CD4-positive, alpha-beta T cell (primary cell): ENCODE measurements at regions not wholly inside any gene's neighbourhood (a gene's known extent, or its start where the extent isn't known, plus 50 kb on each side); places are given as distances from the start of the nearest gene placed in this dataset.

ENCODE experiments used
- ATAC-seq: fragments of 200-7000 bp; cut with Tn5 transposase; one replicate; pipeline ENCODE4 v1.10.0; 2022; ENCODE audit warnings: mild to moderate bottlenecking; ENCODE audit not compliant: poor library complexity
- CTCF ChIA-PET: fragments of 350-600 bp; sonication (Branson Sonifier 250); formaldehyde crosslinking; loops from one replicate; lab custom pipeline; 2021; ENCODE audit warnings: antibody characterized with exemption, inconsistent platforms; lab: Charles Lee
- POLR2A ChIA-PET: fragments of 350-600 bp; sonication (Branson Sonifier 250); formaldehyde crosslinking; loops from one replicate; lab custom pipeline; 2021; ENCODE audit warnings: antibody characterized with exemption, inconsistent platforms; lab: Charles Lee
- DNase-seq, 14 experiments: peaks; one replicate each; pipeline ENCODE4 v3.0.0-alpha.2; 2013 to 2020; ENCODE audit warnings: mixed read lengths in 2 of 14
- H3K27ac ChIP-seq, 2 donors: one replicate each; pipeline versions ENCODE4 v1.5.1 to v1.7.0; 2013; ENCODE audit warnings: low read length in 2 of 2, low read depth in 1 of 2, mild to moderate bottlenecking in 1 of 2
- H3K27me3 ChIP-seq, 2 experiments: 1 replicate in 1 of 2; 2 replicates in 1 of 2; pipeline versions ENCODE4 v1.6.1 to v1.7.0; 2013; ENCODE audit warnings: low read length in 2 of 2, control low read depth in 1 of 2, mild to moderate bottlenecking in 1 of 2, moderate library complexity in 1 of 2; ENCODE audit not compliant: insufficient read depth in 2 of 2, control insufficient read depth in 1 of 2
- H3K36me3 ChIP-seq: one replicate; pipeline ENCODE4 v1.6.1; 2013; ENCODE audit warnings: low read length, control low read depth; ENCODE audit not compliant: insufficient read depth
- H3K4me1 ChIP-seq: one replicate; pipeline ENCODE4 v1.6.1; 2013; ENCODE audit warnings: low read length, control low read depth; ENCODE audit not compliant: insufficient read depth
- H3K4me3 ChIP-seq: one replicate; pipeline ENCODE4 v1.5.1; 2013; ENCODE audit warnings: mild to moderate bottlenecking, low read length, moderate library complexity
- H3K9me3 ChIP-seq, 2 experiments: 1 replicate in 1 of 2; 2 replicates in 1 of 2; pipeline versions ENCODE4 v1.6.1 to v1.7.0; 2013; ENCODE audit warnings: low read length in 2 of 2, mild to moderate bottlenecking in 2 of 2, control low read depth in 1 of 2, moderate library complexity in 1 of 2; ENCODE audit not compliant: control insufficient read depth in 1 of 2, insufficient read depth in 1 of 2
- H3K27ac Mint-ChIP-seq: one replicate; pipeline ENCODE4 v1.8.0; 2020; ENCODE audit warnings: mixed read lengths
- H3K27me3 Mint-ChIP-seq: one replicate; pipeline ENCODE4 v1.8.0; 2021; ENCODE audit warnings: mixed read lengths
- H3K36me3 Mint-ChIP-seq: one replicate; pipeline ENCODE4 v1.8.0; 2021; ENCODE audit warnings: low read depth, mixed read lengths
- H3K4me1 Mint-ChIP-seq: one replicate; pipeline ENCODE4 v1.8.0; 2021; ENCODE audit warnings: low read depth, mixed read lengths
- H3K4me3 Mint-ChIP-seq: one replicate; pipeline ENCODE4 v1.8.0; 2020; ENCODE audit warnings: mild to moderate bottlenecking, mixed read lengths
- H3K9me3 Mint-ChIP-seq: one replicate; pipeline ENCODE4 v1.8.0; 2020; ENCODE audit warnings: mixed read lengths
- intact Hi-C, 2 experiments: fragments of 100-400 bp; cut with DNase I in 1 of 2; cut with micrococcal nuclease in 1 of 2; formaldehyde crosslinking; loops; one replicate each; pipeline versions ENCODE4 v1.15.1 to v1.9.0; 2023 to 2025; cut with DNase I, micrococcal nuclease
- TF ChIP-seq, protein P1 (sequence below): fragments of 200-600 bp; IDR thresholded peaks from one replicate; pipeline ENCODE4 v1.8.0; 2022; ENCODE audit warnings: antibody characterized with exemption, mild to moderate bottlenecking

GRCh38 chr2:234212534-234212933, 162.0 kb downstream of the SPP2 start:
- peaks cover 2% of the 10 kb centered on the region for H3K9me3 Mint-ChIP-seq
- peak in 1 of 14 experiments; percentile 15 for DNase-seq
- peaks cover 27% of the 10 kb centered on the region for H3K4me1 Mint-ChIP-seq
- intact Hi-C loops: no loop called here
- no peaks in the 10 kb centered on the region for H3K36me3 Mint-ChIP-seq
- CTCF ChIA-PET: interaction anchor here (1.1 kb wide), 1 partner anchor 77 kb away, joined by 4 read pairs; no protein-coding TSS in a partner anchor
- no peaks in the 10 kb centered on the region for H3K27me3 Mint-ChIP-seq
- Histone ChIP-seq H3K9me3 (peaks cover 0 to 2% of the 10 kb centered on the region in 2 experiments), H3K27ac (no peak overlapping the region), H3K36me3 (no peaks in the 10 kb centered on the region), H3K4me1 (peaks cover 19% of the 10 kb centered on the region), H3K27me3 (no peaks in the 10 kb centered on the region), H3K4me3 (no peak overlapping the region)
- TF ChIP-seq, protein P1, sequence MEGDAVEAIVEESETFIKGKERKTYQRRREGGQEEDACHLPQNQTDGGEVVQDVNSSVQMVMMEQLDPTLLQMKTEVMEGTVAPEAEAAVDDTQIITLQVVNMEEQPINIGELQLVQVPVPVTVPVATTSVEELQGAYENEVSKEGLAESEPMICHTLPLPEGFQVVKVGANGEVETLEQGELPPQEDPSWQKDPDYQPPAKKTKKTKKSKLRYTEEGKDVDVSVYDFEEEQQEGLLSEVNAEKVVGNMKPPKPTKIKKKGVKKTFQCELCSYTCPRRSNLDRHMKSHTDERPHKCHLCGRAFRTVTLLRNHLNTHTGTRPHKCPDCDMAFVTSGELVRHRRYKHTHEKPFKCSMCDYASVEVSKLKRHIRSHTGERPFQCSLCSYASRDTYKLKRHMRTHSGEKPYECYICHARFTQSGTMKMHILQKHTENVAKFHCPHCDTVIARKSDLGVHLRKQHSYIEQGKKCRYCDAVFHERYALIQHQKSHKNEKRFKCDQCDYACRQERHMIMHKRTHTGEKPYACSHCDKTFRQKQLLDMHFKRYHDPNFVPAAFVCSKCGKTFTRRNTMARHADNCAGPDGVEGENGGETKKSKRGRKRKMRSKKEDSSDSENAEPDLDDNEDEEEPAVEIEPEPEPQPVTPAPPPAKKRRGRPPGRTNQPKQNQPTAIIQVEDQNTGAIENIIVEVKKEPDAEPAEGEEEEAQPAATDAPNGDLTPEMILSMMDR: no peak
- POLR2A ChIA-PET: no interaction called here
- no peak overlapping the region for H3K27ac Mint-ChIP-seq
- no peak for ATAC-seq
- H3K4me3 Mint-ChIP-seq: no peak overlapping the region

DNA sequence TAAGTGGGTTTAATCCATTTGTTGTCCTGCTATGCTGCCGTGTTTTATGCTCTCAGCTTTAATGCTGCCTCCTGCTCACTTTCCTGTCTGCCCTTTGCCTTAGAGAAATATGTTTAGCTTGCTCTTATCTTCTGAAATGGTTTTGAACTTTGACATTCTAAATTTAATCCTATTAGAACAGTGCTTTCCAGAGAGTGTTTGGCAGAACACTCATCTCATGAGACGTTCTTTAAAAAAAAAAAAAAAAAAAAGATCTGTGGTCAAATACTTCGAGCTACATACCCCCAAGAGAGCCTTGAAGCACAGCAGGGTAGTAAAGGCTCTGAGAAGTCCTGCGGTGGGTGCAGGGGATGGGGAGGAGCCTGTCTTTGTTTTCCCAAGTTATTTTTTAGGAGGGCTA, 161.3 kb downstream of the SPP2 start:
- Mint-ChIP-seq H3K4me1 (peaks cover 20% of the 10 kb centered on the region), H3K27ac (no peak overlapping the region), H3K9me3 (peaks cover 2% of the 10 kb centered on the region), H3K4me3 (no peak overlapping the region), H3K36me3 (no peaks in the 10 kb centered on the region), H3K27me3 (no peaks in the 10 kb centered on the region)
- Histone ChIP-seq H3K9me3 (peaks cover 3 to 5% of the 10 kb centered on the region in 2 experiments), H3K27me3 (no peaks in the 10 kb centered on the region), H3K27ac (no peak overlapping the region), H3K4me3 (no peak overlapping the region), H3K4me1 (peaks cover 12% of the 10 kb centered on the region), H3K36me3 (no peaks in the 10 kb centered on the region)
- intact Hi-C loops: no loop called here
- DNase-seq (no peak), ATAC-seq (no peak)
- ChIA-PET CTCF (interaction anchor here (1.1 kb wide), 1 partner anchor 76 kb away, joined by 4 read pairs; no protein-coding TSS in a partner anchor), POLR2A (no interaction called here)
- TF ChIP-seq, protein P1: no peak

GRCh38 chr2:234206738-234207137, 156.2 kb downstream of the SPP2 start:
- peaks cover 2% of the 10 kb centered on the region for H3K9me3 Mint-ChIP-seq
- H3K4me1 Mint-ChIP-seq: no peaks in the 10 kb centered on the region
- intact Hi-C loops: no loop called here
- Histone ChIP-seq H3K36me3 (no peaks in the 10 kb centered on the region), H3K9me3 (peaks cover 14 to 21% of the 10 kb centered on the region in 2 experiments), H3K4me3 (no peak overlapping the region), H3K4me1 (no peaks in the 10 kb centered on the region), H3K27ac (no peak overlapping the region), H3K27me3 (no peaks in the 10 kb centered on the region)
- ChIA-PET POLR2A (no interaction called here), CTCF (no interaction called here)
- DNase-seq: no peak
- no peaks in the 10 kb centered on the region for H3K27me3 Mint-ChIP-seq
- no peak for ATAC-seq
- TF ChIP-seq, protein P1: no peak
- H3K36me3 Mint-ChIP-seq: peaks cover 3% of the 10 kb centered on the region
- H3K4me3 Mint-ChIP-seq: no peak overlapping the region
- no peak overlapping the region for H3K27ac Mint-ChIP-seq
